Pancreas (tissue), 10 donors: ENCODE measurements at regions not wholly inside any gene's neighbourhood (a gene's known extent, or its start where the extent isn't known, plus 50 kb on each side); places are given as distances from the start of the nearest gene placed in this dataset.
"Not testable (repeated sequence)": the region's sequence is repeated elsewhere in the genome, so short reads cannot be mapped to it uniquely, and the experiment has no call there.

Experiments
- ATAC-seq, 4 donors: fragments of 200-7000 bp; cut with Tn5 transposase; one replicate each; pipeline versions ENCODE4 v1.8.0 to v1.9.1; 2020; ENCODE audit warnings: mild to moderate bottlenecking in 4 of 4, moderate library complexity in 4 of 4
- DNase-seq, 6 donors: peaks; one replicate each; pipeline ENCODE4 v3.0.0-alpha.2; 2020
- FAIRE-seq: peaks from 2 replicates; lab custom pipeline; 2012; peaks lifted over from hg19 to GRCh38; lab: Jason Lieb, UNC
- H3K27ac ChIP-seq, 4 donors: fragments of 200-600 bp; sonication (generic); 1 replicate in 3 of 4; 2 replicates in 1 of 4; pipeline versions ENCODE4 v1.5.0 to v1.8.0; 2020
- H3K27me3 ChIP-seq, 4 donors: fragments of 200-600 bp; one replicate each; pipeline ENCODE4 v1.8.0; 2021
- H3K36me3 ChIP-seq, 3 donors: fragments of 200-600 bp; sonication (generic) in 1 of 3; one replicate each; pipeline versions ENCODE4 v1.5.0 to v1.8.0; 2020 to 2021
- H3K4me1 ChIP-seq, 3 donors: fragments of 200-600 bp; one replicate each; pipeline ENCODE4 v1.8.0; 2021
- H3K4me3 ChIP-seq, 4 donors: fragments of 200-600 bp; sonication (generic) in 2 of 4; one replicate each; pipeline versions ENCODE4 v1.5.0 to v1.8.0; 2020 to 2021
- H3K9me3 ChIP-seq, 4 donors: fragments of 200-600 bp; one replicate each; pipeline ENCODE4 v1.8.0; 2021
- WGBS, 2 donors: extraction: QIAGEN DNeasy Blood & Tissue Kit; methylation state at CpG; one replicate each; pipeline ENCODE4 v1.1.7; 2013; 5-methylcytosine and 5-hydroxymethylcytosine counted together
- intact Hi-C, 3 donors: fragments of 100-400 bp; cut with DNase I; formaldehyde crosslinking; loops; one replicate each; pipeline versions ENCODE4 v1.11.1 to v1.14.2; 2022
- TF ChIP-seq, protein P1 (sequence below), 4 donors: fragments of 200-600 bp; sonication (generic) in 3 of 4; IDR thresholded peaks; one replicate each; pipeline versions ENCODE4 v1.5.0 to v1.8.0; 2021; ENCODE audit warnings: antibody characterized with exemption in 4 of 4
- donor health status: healthy with polysubstance abuse.
- donor health status: DM: no; HTN: no; CAD: no; lungs with moderate emphysema.
- donor health status: DM: no; HTN: no; CAD: no.
- donor health status: control.
- donor health status: control.
- donor health status: Bipolar disorder and iron deficiency.
- donor health status: DM: yes; HTN: yes; CAD: no.
- donor health status: DM: no; HTN: no; CAD: no.
- donor health status: DM: no; HTN: no; CAD: no.
- donor health status: DM: yes; HTN: yes; CAD: no.

DNA sequence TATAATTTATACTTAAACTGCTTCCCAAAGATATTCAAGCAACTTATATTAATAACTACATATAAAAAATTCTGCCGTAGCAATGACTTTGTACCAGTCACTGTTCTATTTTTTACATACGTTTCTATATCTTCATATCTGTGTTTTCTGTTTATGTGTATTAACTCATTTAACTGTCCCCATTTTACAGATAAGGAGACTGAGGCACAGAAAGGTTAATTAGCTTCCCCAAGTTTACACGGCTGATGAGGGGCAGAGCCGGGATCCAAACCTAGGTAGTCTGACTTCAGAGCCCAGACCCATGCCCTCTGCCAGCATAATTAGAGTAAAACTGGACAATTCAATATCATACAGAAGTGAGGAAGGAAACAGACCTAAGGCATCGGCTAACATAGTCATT, 259.7 kb upstream of the TUT7 start:
- Histone ChIP-seq H3K36me3 (no peaks in the 10 kb centered on the region), H3K27me3 (no peaks in the 10 kb centered on the region), H3K4me1 (no peaks in the 10 kb centered on the region), H3K9me3 (no peaks in the 10 kb centered on the region), H3K4me3 (no peak overlapping the region), H3K27ac (no peak overlapping the region)
- DNase-seq (no peak), ATAC-seq (no peak), FAIRE-seq (no peak)
- WGBS, 2 donors: 84 to 91% methylated on average over 5 of the region's 5 CpGs
- TF ChIP-seq, protein P1, sequence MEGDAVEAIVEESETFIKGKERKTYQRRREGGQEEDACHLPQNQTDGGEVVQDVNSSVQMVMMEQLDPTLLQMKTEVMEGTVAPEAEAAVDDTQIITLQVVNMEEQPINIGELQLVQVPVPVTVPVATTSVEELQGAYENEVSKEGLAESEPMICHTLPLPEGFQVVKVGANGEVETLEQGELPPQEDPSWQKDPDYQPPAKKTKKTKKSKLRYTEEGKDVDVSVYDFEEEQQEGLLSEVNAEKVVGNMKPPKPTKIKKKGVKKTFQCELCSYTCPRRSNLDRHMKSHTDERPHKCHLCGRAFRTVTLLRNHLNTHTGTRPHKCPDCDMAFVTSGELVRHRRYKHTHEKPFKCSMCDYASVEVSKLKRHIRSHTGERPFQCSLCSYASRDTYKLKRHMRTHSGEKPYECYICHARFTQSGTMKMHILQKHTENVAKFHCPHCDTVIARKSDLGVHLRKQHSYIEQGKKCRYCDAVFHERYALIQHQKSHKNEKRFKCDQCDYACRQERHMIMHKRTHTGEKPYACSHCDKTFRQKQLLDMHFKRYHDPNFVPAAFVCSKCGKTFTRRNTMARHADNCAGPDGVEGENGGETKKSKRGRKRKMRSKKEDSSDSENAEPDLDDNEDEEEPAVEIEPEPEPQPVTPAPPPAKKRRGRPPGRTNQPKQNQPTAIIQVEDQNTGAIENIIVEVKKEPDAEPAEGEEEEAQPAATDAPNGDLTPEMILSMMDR (IDR thresholded peaks at IDR 0.05): no peak
- intact Hi-C loops: no loop called here

DNA sequence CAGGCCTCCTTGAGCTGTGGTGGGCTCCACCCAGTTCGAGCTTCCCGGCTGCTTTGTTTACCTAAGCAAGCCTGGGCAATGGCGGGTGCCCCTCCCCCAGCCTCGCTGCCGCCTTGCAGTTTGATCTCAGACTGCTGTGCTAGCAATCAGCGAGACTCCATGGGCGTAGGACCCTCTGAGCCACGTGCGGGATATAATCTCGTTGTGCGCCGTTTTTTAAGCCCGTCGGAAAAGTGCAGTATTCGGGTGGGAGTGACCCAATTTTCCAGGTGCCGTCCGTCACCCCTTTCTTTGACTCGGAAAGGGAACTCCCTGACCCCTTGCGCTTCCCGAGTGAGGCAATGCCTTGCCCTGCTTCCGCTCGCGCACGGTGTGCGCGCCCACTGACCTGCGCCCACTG, 257.3 kb upstream of the TUT7 start:
- H3K36me3 ChIP-seq, H3K27ac ChIP-seq, FAIRE-seq, H3K27me3 ChIP-seq, DNase-seq, H3K4me1 ChIP-seq, H3K9me3 ChIP-seq, H3K4me3 ChIP-seq, ATAC-seq, intact Hi-C loops: not testable (repeated sequence)
- 84 to 85% methylated on average over 22 of the region's 27 CpGs for WGBS, 2 donors

DNA sequence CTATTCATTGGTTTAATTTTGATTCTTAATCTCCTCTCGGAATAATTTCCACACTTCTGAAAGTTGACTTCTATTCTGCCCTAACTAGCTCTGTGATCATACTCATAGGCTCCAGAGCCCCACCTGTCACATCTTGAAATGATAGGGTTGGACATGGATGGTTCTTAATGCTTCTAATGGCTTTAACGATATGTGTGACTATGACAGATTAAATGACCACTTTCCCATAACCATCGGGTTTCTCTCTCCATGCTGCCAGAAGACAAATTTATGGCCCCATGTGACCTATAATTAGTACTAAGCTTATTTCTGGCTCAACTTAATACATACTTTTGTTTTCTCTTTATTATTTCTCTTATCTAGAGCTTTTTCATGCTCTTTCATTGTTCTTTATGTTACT, 251.1 kb upstream of the TUT7 start:
- TF ChIP-seq, protein P1 (IDR thresholded peaks at IDR 0.05): no peak
- Histone ChIP-seq H3K9me3 (no peaks in the 10 kb centered on the region), H3K36me3 (no peaks in the 10 kb centered on the region), H3K27me3 (no peaks in the 10 kb centered on the region), H3K27ac (no peak overlapping the region), H3K4me1 (peaks cover 0 to 6% (median 0%) of the 10 kb centered on the region in 3 donors), H3K4me3 (no peak overlapping the region)
- DNase-seq (no peak), ATAC-seq (no peak), FAIRE-seq (no peak)
- WGBS, 2 donors: 73% methylated on average over 3 of the region's 3 CpGs
- intact Hi-C loops: no loop called here

DNA sequence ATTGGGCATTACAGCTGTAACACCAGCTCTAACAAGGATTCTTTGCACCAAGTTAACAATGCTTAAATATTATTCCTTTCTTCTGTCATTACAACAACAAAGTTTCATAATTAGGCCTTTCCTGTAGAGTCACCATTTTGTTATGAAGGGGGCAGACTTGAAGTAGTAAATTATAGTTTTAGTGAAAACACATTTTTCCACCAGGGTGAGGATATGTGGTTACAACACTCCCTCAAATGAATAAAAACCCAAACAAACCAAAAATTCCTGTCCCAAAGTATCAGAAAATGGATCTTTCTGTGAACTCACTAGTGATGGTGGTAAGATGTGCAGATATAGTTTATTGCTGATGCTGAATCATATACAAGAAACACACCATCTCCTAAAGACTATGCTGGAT, 250.5 kb upstream of the TUT7 start:
- no peaks in the 10 kb centered on the region for H3K9me3 ChIP-seq
- no peak overlapping the region for H3K4me3 ChIP-seq
- H3K36me3 ChIP-seq: no peaks in the 10 kb centered on the region
- no peak for DNase-seq
- no peaks in the 10 kb centered on the region for H3K27me3 ChIP-seq
- H3K4me1 ChIP-seq: peaks cover 0 to 6% (median 0%) of the 10 kb centered on the region in 3 donors
- ATAC-seq: no peak
- no peak overlapping the region for H3K27ac ChIP-seq
- TF ChIP-seq, protein P1 (IDR thresholded peaks at IDR 0.05): no peak
- FAIRE-seq: no peak
- intact Hi-C loops: no loop called here

DNA sequence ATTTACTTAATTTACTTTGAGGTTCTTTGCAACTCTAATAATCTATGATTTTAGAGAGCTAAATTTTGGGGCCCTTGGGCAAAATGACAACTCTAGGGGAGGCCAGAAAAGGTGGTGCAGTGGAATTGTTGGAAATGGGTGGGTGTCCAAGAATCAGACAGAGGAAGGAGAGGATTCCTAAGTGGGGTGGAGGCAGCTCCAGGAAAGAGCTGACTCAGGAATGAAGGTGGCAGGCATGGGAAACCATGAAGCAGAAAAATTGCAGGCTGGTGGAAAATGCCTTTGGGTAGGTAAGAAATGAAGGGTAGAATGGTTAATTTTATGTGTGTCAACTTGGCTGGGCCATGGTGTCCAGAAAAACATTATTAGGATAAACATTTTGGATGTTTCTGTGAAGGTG, 248.5 kb upstream of the TUT7 start:
- intact Hi-C loops: no loop called here
- no peak for FAIRE-seq

More for the DNA sequence above, 248.5 kb upstream of the TUT7 start:
- ATAC-seq (no peak), DNase-seq (no peak)
- Histone ChIP-seq H3K4me3 (no peak overlapping the region), H3K36me3 (no peaks in the 10 kb centered on the region), H3K27me3 (no peaks in the 10 kb centered on the region), H3K4me1 (peaks cover 0 to 6% (median 0%) of the 10 kb centered on the region in 3 donors), H3K9me3 (no peaks in the 10 kb centered on the region), H3K27ac (no peak overlapping the region)
- TF ChIP-seq, protein P1 (IDR thresholded peaks at IDR 0.05): no peak
